NCI-H146 treated with DMSO at 0.1 percent for 48 hours (cell line): ENCODE measurements at regions not wholly inside any gene's neighbourhood (a gene's known extent, or its start where the extent isn't known, plus 50 kb on each side); places are given as distances from the start of the nearest gene placed in this dataset.
"Not testable (repeated sequence)": the region's sequence is repeated elsewhere in the genome, so short reads cannot be mapped to it uniquely, and the experiment has no call there.

Source experiments
- DNase-seq: peaks from one replicate; lab custom pipeline; 2025; ENCODE audit not compliant: unreplicated experiment; lab: John Stamatoyannopoulos, UW

GRCh38 chr10:28387140-28387539 is 84.3 kb upstream of the MPP7 start:
- DNase-seq: no peak

GRCh38 chr10:28391283-28391682 is 88.4 kb upstream of the MPP7 start:
- no peak for DNase-seq

GRCh38 chr10:28393956-28394568 is 91.2 kb upstream of the MPP7 start:
- peak; percentile 24 for DNase-seq

- no peak for DNase-seq
Measured at GRCh38 chr10:28396331-28396730, 93.5 kb upstream of the MPP7 start.

- DNase-seq: no peak
Measured at GRCh38 chr10:28397229-28397628, 94.4 kb upstream of the MPP7 start.

- no peak for DNase-seq
Measured at GRCh38 chr10:28400176-28400575, 97.3 kb upstream of the MPP7 start.

GRCh38 chr10:28400681-28401080 is 97.8 kb upstream of the MPP7 start:
- no peak for DNase-seq

- not testable (repeated sequence) for DNase-seq
Measured at GRCh38 chr10:28402611-28403073, 99.8 kb upstream of the MPP7 start.

- DNase-seq: no peak
Measured at GRCh38 chr10:28403090-28403489, 100.2 kb upstream of the MPP7 start.

- no peak for DNase-seq
Measured at GRCh38 chr10:28408237-28408777, 105.4 kb upstream of the MPP7 start.

- no peak for DNase-seq
Measured at GRCh38 chr10:28410420-28411135, 107.7 kb upstream of the MPP7 start.

GRCh38 chr10:28411136-28411460 is 108.2 kb upstream of the MPP7 start:
- no peak for DNase-seq

GRCh38 chr10:28411648-28412047 is 108.8 kb upstream of the MPP7 start:
- no peak for DNase-seq

GRCh38 chr10:28418069-28418468 is 114.8 kb upstream of the WAC start:
- DNase-seq: no peak

GRCh38 chr10:28425422-28425821 is 107.5 kb upstream of the WAC start:
- no peak for DNase-seq

- no peak for DNase-seq
Measured at GRCh38 chr10:28426392-28427159, 106.3 kb upstream of the WAC start.

GRCh38 chr10:28427376-28427775 is 105.5 kb upstream of the WAC start:
- DNase-seq: no peak

GRCh38 chr10:28429045-28429444 is 103.9 kb upstream of the WAC start:
- no peak for DNase-seq

- no peak for DNase-seq
Measured at GRCh38 chr10:28429573-28430216, 103.2 kb upstream of the WAC start.

- DNase-seq: no peak
Measured at GRCh38 chr10:28431139-28431538, 101.8 kb upstream of the WAC start.

GRCh38 chr10:28432210-28432676 is 100.7 kb upstream of the WAC start:
- DNase-seq: peak; percentile 35
